ENCODE measurements at regions not wholly inside any gene's neighbourhood (a gene's known extent, or its start where the extent isn't known, plus 50 kb on each side); places are given as distances from the start of the nearest gene placed in this dataset.

- Histone ChIP-seq H3K27me3 (ENCODE audit: control insufficient read depth in 2 of 2, insufficient read depth in 2 of 2, low read length in 2 of 2) (no peaks in the 10 kb centered on the region), H3K9me1 (ENCODE audit: control insufficient read depth, insufficient read depth, low read length) (no peaks in the 10 kb centered on the region), H3K4me3 (no peak overlapping the region), H3K9me3 (replicated peaks; ENCODE audit: control insufficient read depth, insufficient read depth, low read depth, low read length) (no peaks in the 10 kb centered on the region), H3K4me2 (ENCODE audit: insufficient read depth, low read length) (no peak overlapping the region), H3K9ac (ENCODE audit: insufficient read depth in 1 of 2, low read depth in 2 of 2, low read length in 2 of 2) (no peak overlapping the region), H4K20me1 (replicated peaks; ENCODE audit: control insufficient read depth, insufficient read depth, low read length) (no peaks in the 10 kb centered on the region), H3K36me3 (ENCODE audit: control insufficient read depth, insufficient read depth, low read length) (no peaks in the 10 kb centered on the region), H3K4me1 (replicated peaks in 1 of 2; ENCODE audit: control insufficient read depth in 2 of 2, insufficient read depth in 2 of 2, low read length in 2 of 2) (no peaks in the 10 kb centered on the region), H2AFZ (ENCODE audit: low read depth, low read length) (no peak overlapping the region), H3K79me2 (ENCODE audit: control insufficient read depth, insufficient read depth, low read length) (no peaks in the 10 kb centered on the region), H3K27ac (ENCODE audit: extremely low read depth, low read depth, low read length) (no peak overlapping the region)
- intact Hi-C loops (cut with micrococcal nuclease) (no loop called here), in situ Hi-C loops (cut with MboI) (no loop called here)
- DNase-seq (ENCODE audit: extremely low read depth in 1 of 4, low spot score in 3 of 4), result no peak
- TF ChIP-seq KLF10 (CRISPR knock-in tag; IDR thresholded peaks at IDR 0.05), result no peak
- no peak for TF ChIP-seq ATF2 (CRISPR knock-in tag; IDR thresholded peaks at IDR 0.05)
- no peak for TF ChIP-seq MTA2 (IDR thresholded peaks at IDR 0.05; ENCODE audit: low read depth)
- no peak for TF ChIP-seq ZNF699 (CRISPR knock-in tag; IDR thresholded peaks at IDR 0.05; ENCODE audit: insufficient replicate concordance)
- TF ChIP-seq ARID4B (CRISPR knock-in tag; IDR thresholded peaks at IDR 0.05), result no peak
- no peak for TF ChIP-seq HMG20A (CRISPR knock-in tag; conservative IDR thresholded peaks at IDR 0.05)
- no peak for TF ChIP-seq ZNF282 (CRISPR knock-in tag; IDR thresholded peaks at IDR 0.05)
- no peak for TF ChIP-seq ZFP1 (CRISPR knock-in tag; IDR thresholded peaks at IDR 0.05)
- no peak for FAIRE-seq
- BruUV-seq (replicated peaks), result no TSS peak
- no peak for ATAC-seq
- POLR2A ChIA-PET, result no interaction called here
- CTCF ChIA-PET (ENCODE audit: low intra/inter-chr PET ratio), result no interaction called here
- WGBS (ENCODE audit: insufficient coverage, low coverage, missing lambda C conversion rate), result 83% methylated on average over 1 of the region's 2 CpGs
Observed at GRCh38 chr14:29042551-29042950, 276.0 kb downstream of the FOXG1 start.
